GM12878 (cell line): ENCODE measurements at regions not wholly inside any gene's neighbourhood (a gene's known extent, or its start where the extent isn't known, plus 50 kb on each side); places are given as distances from the start of the nearest gene placed in this dataset.

Experiments used
- ATAC-seq: fragments of 200-7000 bp; cut with Tn5 transposase; 3 replicates; pipeline ENCODE4 v1.9.1; 2020; ENCODE audit warnings: mild to moderate bottlenecking, moderate library complexity
- BruUV-seq: library from RNA; stranded (reverse); fragments of 400-500 nt; replicated peaks from 2 replicates; lab custom pipeline; 2021; lab: Mats Ljungman, UMichigan
- CTCF ChIA-PET: fragments of 300-600 bp; sonication (Branson Sonifier 250); formaldehyde crosslinking; extraction: SDS; loops from one replicate; lab custom pipeline; 2021; ENCODE audit warnings: inconsistent platforms; lab: Yijun Ruan, JAX
- POLR2A ChIA-PET: fragments of 350-600 bp; formaldehyde crosslinking; extraction: SDS; loops from one replicate; lab custom pipeline; 2021; ENCODE audit warnings: inconsistent platforms; lab: Charles Lee
- RAD21 ChIA-PET: fragments of 300-600 bp; sonication (Branson Sonifier 250); formaldehyde crosslinking; loops from one replicate; lab custom pipeline; 2023; ENCODE audit warnings: antibody characterized with exemption; ENCODE audit not compliant: unreplicated experiment; lab: Charles Lee
- SMC1A ChIA-PET: fragments of 300-600 bp; sonication (Branson Sonifier 250); formaldehyde crosslinking; loops from one replicate; lab custom pipeline; 2023; ENCODE audit not compliant: unreplicated experiment, uncharacterized antibody; lab: Charles Lee
- DNase-seq: peaks from one replicate; pipeline ENCODE4 v3.0.0-alpha.2; 2011; ENCODE audit warnings: low read depth, low spot score
- FAIRE-seq: peaks from 3 replicates; lab custom pipeline; 2011; peaks lifted over from hg19 to GRCh38; lab: Jason Lieb, UNC
- H2AFZ ChIP-seq: 2 replicates; pipeline ENCODE4 v1.6.0; 2011; ENCODE audit warnings: low read depth, low read length, control low read depth; ENCODE audit not compliant: control insufficient read depth
- H3K27ac ChIP-seq: 2 replicates; pipeline ENCODE4 v1.5.1; 2011; ENCODE audit warnings: control low read depth; ENCODE audit not compliant: control insufficient read depth, insufficient read depth
- H3K27me3 ChIP-seq, 2 experiments: replicated peaks in 1 of 2; 2 replicates each; pipeline versions ENCODE4 v1.6.0 to v1.6.1; 2011; ENCODE audit warnings: low read length in 1 of 2; ENCODE audit not compliant: control insufficient read depth in 2 of 2, insufficient read depth in 2 of 2
- H3K36me3 ChIP-seq, 2 experiments: 2 replicates each; pipeline ENCODE4 v1.5.1; 2011; ENCODE audit warnings: low read length in 1 of 2; ENCODE audit not compliant: control insufficient read depth in 2 of 2, insufficient read depth in 2 of 2
- H3K4me1 ChIP-seq: 2 replicates; pipeline ENCODE4 v1.6.1; 2011; ENCODE audit warnings: mild to moderate bottlenecking, low read length, moderate library complexity, mixed read lengths; ENCODE audit not compliant: control insufficient read depth, insufficient read depth
- H3K4me2 ChIP-seq: 2 replicates; pipeline ENCODE4 v1.6.0; 2011; ENCODE audit warnings: control low read depth; ENCODE audit not compliant: control insufficient read depth, insufficient read depth
- H3K4me3 ChIP-seq: fragments of 200-600 bp; sonication (generic); 2 replicates; pipeline ENCODE4 v1.5.1; 2016
- H3K79me2 ChIP-seq: 2 replicates; pipeline ENCODE4 v1.6.0; 2011; ENCODE audit warnings: low read length; ENCODE audit not compliant: control insufficient read depth, insufficient read depth
- H3K9ac ChIP-seq: 2 replicates; pipeline ENCODE4 v1.8.0; 2011; ENCODE audit warnings: low read length, control low read depth, mixed read lengths; ENCODE audit not compliant: control insufficient read depth, insufficient read depth
- H3K9me3 ChIP-seq: replicated peaks from 3 replicates; pipeline ENCODE4 v1.5.1; 2011; ENCODE audit warnings: mild to moderate bottlenecking, low read length; ENCODE audit not compliant: control insufficient read depth, insufficient read depth
- H4K20me1 ChIP-seq: 2 replicates; pipeline ENCODE4 v1.6.0; 2011; ENCODE audit not compliant: control insufficient read depth, insufficient read depth
- BMI1 ChIP-seq: fragments of 450-650 bp; IDR thresholded peaks from 2 replicates; pipeline ENCODE4 v1.6.1; 2016; ENCODE audit warnings: mild to moderate bottlenecking, moderate library complexity, borderline replicate concordance
- CEBPB ChIP-seq, 2 experiments: fragments of 150-350 bp in 1 of 2; IDR thresholded peaks; 2 replicates each; pipeline ENCODE4 v1.6.1; 2012 to 2014; ENCODE audit warnings: low read depth in 2 of 2, low read length in 2 of 2, borderline replicate concordance in 1 of 2, inconsistent platforms in 1 of 2
- EGR1 ChIP-seq, 2 experiments: IDR thresholded peaks; 1 replicate in 1 of 2; 2 replicates in 1 of 2; pipeline ENCODE4 v1.6.1; 2011 to 2012; ENCODE audit warnings: low read depth in 2 of 2, low read length in 2 of 2, borderline replicate concordance in 1 of 2, mild to moderate bottlenecking in 1 of 2, moderate library complexity in 1 of 2
- FOXM1 ChIP-seq: IDR thresholded peaks from 2 replicates; pipeline ENCODE4 v1.6.1; 2012; ENCODE audit warnings: low read depth, mild to moderate bottlenecking, inconsistent platforms, low read length, moderate library complexity
- KDM1A ChIP-seq: fragments of 200-600 bp; sonication (generic); IDR thresholded peaks from 2 replicates; pipeline ENCODE4 v1.6.1; 2016; ENCODE audit warnings: borderline replicate concordance
- MTA2 ChIP-seq: fragments of 450-650 bp; IDR thresholded peaks from 2 replicates; pipeline ENCODE4 v1.6.1; 2016; ENCODE audit warnings: low read depth, mild to moderate bottlenecking, moderate library complexity
- NRF1 ChIP-seq: conservative IDR thresholded peaks from 2 replicates; pipeline ENCODE4 v1.6.1; 2011; ENCODE audit warnings: mild to moderate bottlenecking, low read depth, low read length, improper control_type of control experiment
- PAX5 ChIP-seq: IDR thresholded peaks from 2 replicates; pipeline ENCODE4 v1.6.1; 2011; ENCODE audit warnings: low read depth, low read length, borderline replicate concordance
- PML ChIP-seq: IDR thresholded peaks from 2 replicates; pipeline ENCODE4 v1.6.1; 2012; ENCODE audit warnings: low read length, inconsistent platforms
- POU2F2 ChIP-seq: IDR thresholded peaks from 3 replicates; pipeline ENCODE4 v1.6.1; 2011; ENCODE audit warnings: low read depth, mild to moderate bottlenecking, low read length, borderline replicate concordance
- RB1 ChIP-seq: fragments of 450-650 bp; formaldehyde crosslinking; IDR thresholded peaks from 2 replicates; pipeline ENCODE4 v1.6.1; 2017; ENCODE audit warnings: mild to moderate bottlenecking, borderline replicate concordance
- SMARCA5 ChIP-seq: fragments of 450-650 bp; IDR thresholded peaks from 2 replicates; pipeline ENCODE4 v1.6.1; 2017; ENCODE audit warnings: mild to moderate bottlenecking
- TBL1XR1 ChIP-seq: IDR thresholded peaks from 2 replicates; pipeline ENCODE4 v1.6.1; 2012; ENCODE audit warnings: low read depth, low read length, improper control_type of control experiment
- WGBS: methylation state at CpG from one replicate; pipeline ENCODE4 v1.1.6; 2016; ENCODE audit warnings: low lambda C conversion rate; ENCODE audit not compliant: insufficient replicate concordance, insufficient coverage; ENCODE audit errors: missing lambda C conversion rate; 5-methylcytosine and 5-hydroxymethylcytosine counted together
- in situ Hi-C: fragments of 300-500 bp; cut with MboI; formaldehyde crosslinking; loops from 9 replicates; pipeline ENCODE4 v1.14.3; 2018; ENCODE audit warnings: mixed read lengths
- intact Hi-C: fragments of 100-400 bp; cut with micrococcal nuclease; formaldehyde crosslinking; loops from one replicate; pipeline ENCODE4 v1.14.2; 2022; ENCODE audit not compliant: unreplicated experiment

DNA sequence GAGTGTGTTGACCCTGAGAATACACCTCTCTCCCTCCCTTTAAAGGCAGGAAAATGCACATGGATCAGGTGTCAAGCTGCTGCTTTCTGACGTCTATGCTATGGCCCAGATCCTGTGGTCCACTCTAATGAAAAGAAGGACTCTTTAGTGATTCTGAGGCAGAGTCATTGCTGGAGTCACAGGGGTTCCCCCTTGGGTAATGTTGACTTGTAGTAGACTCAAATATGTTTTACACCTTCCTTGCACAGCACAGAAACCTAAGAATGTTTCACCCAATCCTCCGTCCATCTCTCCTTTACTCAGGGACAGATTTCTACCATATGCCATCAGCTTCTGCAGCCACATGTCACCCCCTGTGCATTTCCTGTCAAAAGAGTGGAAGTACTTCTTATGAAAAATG, 525.4 kb downstream of the TMEM121 start:
- no peak for FAIRE-seq
- RAD21 ChIA-PET: no interaction called here
- H3K4me3 ChIP-seq: no peak overlapping the region
- no peaks in the 10 kb centered on the region for H3K9me3 ChIP-seq
- SMC1A ChIA-PET: no interaction called here
- H3K4me1 ChIP-seq: no peaks in the 10 kb centered on the region
- H3K27me3 ChIP-seq: no peaks in the 10 kb centered on the region
- TF ChIP-seq SMARCA5 (no peak), PML (no peak)
- H3K79me2 ChIP-seq: no peaks in the 10 kb centered on the region
- BruUV-seq: no TSS peak
- no peak overlapping the region for H3K9ac ChIP-seq
- 0% methylated on average over 1 of the region's 2 CpGs for WGBS
- in situ Hi-C loops (no loop called here), intact Hi-C loops (no loop called here)
- no peak overlapping the region for H2AFZ ChIP-seq
- DNase-seq: no peak
- no peaks in the 10 kb centered on the region for H4K20me1 ChIP-seq
- H3K4me2 ChIP-seq: no peak overlapping the region
- CTCF ChIA-PET: no interaction called here
- no peak overlapping the region for H3K27ac ChIP-seq
- POLR2A ChIA-PET: no interaction called here
- H3K36me3 ChIP-seq: no peaks in the 10 kb centered on the region
- no peak for ATAC-seq

DNA sequence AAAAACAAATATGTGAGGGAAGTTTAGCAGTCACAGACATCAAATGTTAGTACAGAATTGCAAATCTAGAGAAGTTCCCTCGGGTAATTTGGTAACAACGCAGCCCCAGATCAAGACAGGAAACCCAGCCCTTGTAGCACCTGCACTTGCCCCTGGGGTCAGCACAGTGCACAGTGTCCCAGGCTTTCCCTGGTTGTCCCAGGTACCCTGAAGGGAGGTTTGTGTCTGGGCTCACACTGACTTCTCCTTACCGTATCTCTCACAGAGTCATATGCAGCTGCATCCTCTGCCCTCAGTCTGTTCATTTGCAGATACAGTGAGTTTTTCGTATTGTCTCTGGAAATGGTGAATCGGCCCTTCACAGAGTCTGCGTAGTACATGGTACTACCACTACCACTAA, 528.9 kb downstream of the TMEM121 start:
- H3K27me3 ChIP-seq: no peaks in the 10 kb centered on the region
- no peaks in the 10 kb centered on the region for H3K79me2 ChIP-seq
- H3K4me1 ChIP-seq: no peaks in the 10 kb centered on the region
- H3K9ac ChIP-seq: no peak overlapping the region
- in situ Hi-C loops: no loop called here
- H3K36me3 ChIP-seq: no peaks in the 10 kb centered on the region
- RAD21 ChIA-PET: no interaction called here
- no peak overlapping the region for H3K4me3 ChIP-seq
- CTCF ChIA-PET: no interaction called here
- no peak overlapping the region for H2AFZ ChIP-seq
- SMC1A ChIA-PET: no interaction called here
- no peak for DNase-seq
- POLR2A ChIA-PET: no interaction called here
- H3K27ac ChIP-seq: no peak overlapping the region
- FAIRE-seq: no peak
- no peaks in the 10 kb centered on the region for H3K9me3 ChIP-seq
- intact Hi-C loops: no loop called here
- no peaks in the 10 kb centered on the region for H4K20me1 ChIP-seq
- TF ChIP-seq POU2F2: no peak
- TF ChIP-seq BMI1: no peak
- no peak for TF ChIP-seq RB1
- TF ChIP-seq FOXM1: no peak
- no peak for TF ChIP-seq CEBPB (IDR thresholded peaks at IDR 0.05; ENCODE audit: borderline replicate concordance in 1 of 2, low read depth in 2 of 2, low read length in 2 of 2)
- no peak for TF ChIP-seq NRF1
- TF ChIP-seq TBL1XR1: no peak
- no peak for TF ChIP-seq EGR1 (IDR thresholded peaks at IDR 0.05; ENCODE audit: borderline replicate concordance in 1 of 2, low read depth in 2 of 2, low read length in 2 of 2)
- no peak for TF ChIP-seq MTA2
- TF ChIP-seq KDM1A: no peak
- no peak for TF ChIP-seq PAX5
- no peak overlapping the region for H3K4me2 ChIP-seq
- no peak for ATAC-seq
- BruUV-seq: no TSS peak
- 21% methylated on average over 4 of the region's 6 CpGs for WGBS
